ENCODE measurements at regions not wholly inside any gene's neighbourhood (a gene's known extent, or its start where the extent isn't known, plus 50 kb on each side); places are given as distances from the start of the nearest gene placed in this dataset.

- Histone ChIP-seq H3K27me3 (no peaks in the 10 kb centered on the region), H3K4me3 (no peak overlapping the region), H3K36me3 (no peaks in the 10 kb centered on the region), H3K9me3 (ENCODE audit: low read depth) (no peaks in the 10 kb centered on the region), H3K4me1 (ENCODE audit: low read depth) (no peaks in the 10 kb centered on the region), H3K27ac (no peak overlapping the region)
- DNase-seq (ENCODE audit: low read depth in 1 of 2, low spot score in 1 of 2): no peak
- TF ChIP-seq CTCF (IDR thresholded peaks at IDR 0.05; ENCODE audit: low read depth, low read length): no peak
Observed at GRCh38 chr15:81473946-81474345, 99.9 kb upstream of the TMC3 start.

- Histone ChIP-seq H3K27me3 (no peaks in the 10 kb centered on the region), H3K4me3 (no peak overlapping the region), H3K4me1 (ENCODE audit: low read depth) (no peaks in the 10 kb centered on the region), H3K9me3 (ENCODE audit: low read depth) (no peaks in the 10 kb centered on the region), H3K36me3 (no peaks in the 10 kb centered on the region), H3K27ac (no peak overlapping the region)
- no peak for TF ChIP-seq CTCF (IDR thresholded peaks at IDR 0.05; ENCODE audit: low read depth, low read length)
- DNase-seq (ENCODE audit: low read depth in 1 of 2, low spot score in 1 of 2): no peak
Observed at GRCh38 chr15:81473177-81473576, 99.2 kb upstream of the TMC3 start.

GRCh38 chr15:81471151-81471550 is 97.1 kb upstream of the TMC3 start:
- Histone ChIP-seq H3K9me3 (ENCODE audit: low read depth) (no peaks in the 10 kb centered on the region), H3K27me3 (no peaks in the 10 kb centered on the region), H3K27ac (no peak overlapping the region), H3K4me1 (ENCODE audit: low read depth) (no peaks in the 10 kb centered on the region), H3K4me3 (no peak overlapping the region), H3K36me3 (no peaks in the 10 kb centered on the region)
- no peak for TF ChIP-seq CTCF (IDR thresholded peaks at IDR 0.05; ENCODE audit: low read depth, low read length)
- no peak for DNase-seq (ENCODE audit: low read depth in 1 of 2, low spot score in 1 of 2)

GRCh38 chr15:81469154-81469553 is 95.1 kb upstream of the TMC3 start:
- Histone ChIP-seq H3K27ac (no peak overlapping the region), H3K4me1 (ENCODE audit: low read depth) (no peaks in the 10 kb centered on the region), H3K9me3 (ENCODE audit: low read depth) (no peaks in the 10 kb centered on the region), H3K27me3 (no peaks in the 10 kb centered on the region), H3K4me3 (no peak overlapping the region), H3K36me3 (no peaks in the 10 kb centered on the region)
- no peak for DNase-seq (ENCODE audit: low read depth in 1 of 2, low spot score in 1 of 2)
- no peak for TF ChIP-seq CTCF (IDR thresholded peaks at IDR 0.05; ENCODE audit: low read depth, low read length)

- Histone ChIP-seq H3K9me3 (ENCODE audit: low read depth) (no peaks in the 10 kb centered on the region), H3K27ac (no peak overlapping the region), H3K36me3 (no peaks in the 10 kb centered on the region), H3K27me3 (no peaks in the 10 kb centered on the region), H3K4me3 (no peak overlapping the region), H3K4me1 (ENCODE audit: low read depth) (no peaks in the 10 kb centered on the region)
- TF ChIP-seq CTCF (IDR thresholded peaks at IDR 0.05; ENCODE audit: low read depth, low read length): no peak
- no peak for DNase-seq (ENCODE audit: low read depth in 1 of 2, low spot score in 1 of 2)
Observed at GRCh38 chr15:81466741-81467140, 92.7 kb upstream of the TMC3 start.

GRCh38 chr15:81454024-81454423 is 80.0 kb upstream of the TMC3 start:
- no peaks in the 10 kb centered on the region for H3K36me3 ChIP-seq
- no peak for DNase-seq (ENCODE audit: low read depth in 1 of 2, low spot score in 1 of 2)
- no peaks in the 10 kb centered on the region for H3K4me1 ChIP-seq (ENCODE audit: low read depth)
- no peak overlapping the region for H3K27ac ChIP-seq
- H3K27me3 ChIP-seq: no peaks in the 10 kb centered on the region
- H3K4me3 ChIP-seq: no peak overlapping the region
- H3K9me3 ChIP-seq (ENCODE audit: low read depth): no peaks in the 10 kb centered on the region
- no peak for TF ChIP-seq CTCF (IDR thresholded peaks at IDR 0.05; ENCODE audit: low read depth, low read length)

All from cardiac muscle cell (in vitro differentiated cells and primary cell).